ENCODE measurements at regions not wholly inside any gene's neighbourhood (a gene's known extent, or its start where the extent isn't known, plus 50 kb on each side); places are given as distances from the start of the nearest gene placed in this dataset.

- H3K9me3 ChIP-seq = no peaks in the 10 kb centered on the region
- no peaks in the 10 kb centered on the region for H3K36me3 ChIP-seq
- peaks cover 4% of the 10 kb centered on the region; the same call in 1 of the 2 replicates for H3K27me3 ChIP-seq
- no peak overlapping the region for H3K4me3 ChIP-seq (ENCODE audit: low read depth, low read length)
- no peaks in the 10 kb centered on the region for H3K4me1 ChIP-seq
- no peak for TF ChIP-seq CTCF (IDR thresholded peaks at IDR 0.05; ENCODE audit: low read depth, low read length)
- DNase-seq = no peak
Measured at GRCh38 chr3:70876154-70876553, 563.7 kb upstream of the MDFIC2 start.

DNA sequence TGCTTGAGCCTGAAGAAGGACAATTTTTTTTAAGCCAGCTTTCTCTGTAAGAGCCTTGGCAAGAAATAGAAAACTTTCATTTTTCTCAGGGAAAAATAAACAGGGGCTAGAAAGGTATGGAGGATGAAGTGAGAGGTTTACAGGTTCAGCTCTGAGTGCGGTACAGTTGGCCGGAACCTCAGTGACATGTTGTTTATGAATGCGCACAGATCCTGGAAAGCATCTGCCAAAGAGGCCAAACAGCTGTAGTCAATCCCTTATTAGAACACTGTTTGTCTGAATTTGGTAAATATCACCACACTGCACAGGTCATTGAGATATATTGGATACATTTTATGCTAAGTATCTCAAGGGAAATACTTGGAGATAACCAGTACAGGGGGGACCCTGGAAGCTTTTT is 561.8 kb upstream of the MDFIC2 start:
- Histone ChIP-seq H3K4me3 (ENCODE audit: low read depth, low read length) (no peak overlapping the region), H3K4me1 (no peaks in the 10 kb centered on the region), H3K36me3 (no peaks in the 10 kb centered on the region), H3K27me3 (no peaks in the 10 kb centered on the region), H3K9me3 (no peaks in the 10 kb centered on the region)
- TF ChIP-seq CTCF (IDR thresholded peaks at IDR 0.05; ENCODE audit: low read depth, low read length) = no peak
- no peak for DNase-seq

GRCh38 chr3:70873686-70874085 is 561.2 kb upstream of the MDFIC2 start:
- TF ChIP-seq CTCF (IDR thresholded peaks at IDR 0.05; ENCODE audit: low read depth, low read length) = no peak
- no peak overlapping the region for H3K4me3 ChIP-seq (ENCODE audit: low read depth, low read length)
- no peak for DNase-seq

GRCh38 chr3:70871909-70872656 is 559.6 kb upstream of the MDFIC2 start:
- Histone ChIP-seq H3K36me3 (no peaks in the 10 kb centered on the region), H3K4me1 (no peaks in the 10 kb centered on the region), H3K9me3 (no peaks in the 10 kb centered on the region), H3K27me3 (no peaks in the 10 kb centered on the region; the same call in 1 of the 2 replicates), H3K4me3 (ENCODE audit: low read depth, low read length) (no peak overlapping the region)
- TF ChIP-seq CTCF (IDR thresholded peaks at IDR 0.05; ENCODE audit: low read depth, low read length) = no peak
- DNase-seq = no peak

More at GRCh38 chr3:70873686-70874085, 561.2 kb upstream of the MDFIC2 start:
- no peaks in the 10 kb centered on the region for H3K4me1 ChIP-seq
- H3K27me3 ChIP-seq = no peaks in the 10 kb centered on the region
- no peaks in the 10 kb centered on the region for H3K9me3 ChIP-seq
- no peaks in the 10 kb centered on the region for H3K36me3 ChIP-seq

- Histone ChIP-seq H3K9me3 (no peaks in the 10 kb centered on the region), H3K4me1 (no peaks in the 10 kb centered on the region), H3K36me3 (no peaks in the 10 kb centered on the region), H3K4me3 (ENCODE audit: low read depth, low read length) (no peak overlapping the region), H3K27me3 (no peaks in the 10 kb centered on the region; the same call in none of the 2 replicates)
- no peak for TF ChIP-seq CTCF (IDR thresholded peaks at IDR 0.05; ENCODE audit: low read depth, low read length)
- DNase-seq = no peak
Measured at GRCh38 chr3:70870576-70870975, 558.1 kb upstream of the MDFIC2 start.

GRCh38 chr3:70868561-70868960 is 556.1 kb upstream of the MDFIC2 start:
- DNase-seq = no peak
- TF ChIP-seq CTCF (IDR thresholded peaks at IDR 0.05; ENCODE audit: low read depth, low read length) = no peak

More at GRCh38 chr3:70868561-70868960, 556.1 kb upstream of the MDFIC2 start:
- Histone ChIP-seq H3K27me3 (peaks cover 9% of the 10 kb centered on the region), H3K4me1 (no peaks in the 10 kb centered on the region), H3K4me3 (ENCODE audit: low read depth, low read length) (no peak overlapping the region), H3K9me3 (no peaks in the 10 kb centered on the region), H3K36me3 (no peaks in the 10 kb centered on the region)

Data from BE2C (cell line).